ENCODE measurements at regions not wholly inside any gene's neighbourhood (a gene's known extent, or its start where the extent isn't known, plus 50 kb on each side); places are given as distances from the start of the nearest gene placed in this dataset.

- WGBS (ENCODE audit: insufficient coverage): 40% methylated on average over 1 of the region's 2 CpGs
Observed at GRCh38 chr4:67035501-67035900, 509.8 kb downstream of the CENPC start.

GRCh38 chr4:67030636-67031035 is 514.7 kb downstream of the CENPC start:
- no peak overlapping the region for H3K27ac ChIP-seq (ENCODE audit: low read length)
- no peak for DNase-seq
- no peaks in the 10 kb centered on the region for H3K9me3 ChIP-seq (replicated peaks; ENCODE audit: control insufficient read depth, low read depth, low read length)
- H3K27me3 ChIP-seq (ENCODE audit: control insufficient read depth, insufficient read depth, low read length): no peaks in the 10 kb centered on the region
- no peak overlapping the region for H3K4me3 ChIP-seq (ENCODE audit: low read length)
- no peaks in the 10 kb centered on the region for H3K4me1 ChIP-seq (ENCODE audit: control insufficient read depth, insufficient read depth, low read length)
- no peaks in the 10 kb centered on the region for H3K36me3 ChIP-seq (ENCODE audit: control insufficient read depth, insufficient read depth, low read length)

More at GRCh38 chr4:67035501-67035900, 509.8 kb downstream of the CENPC start:
- peak; percentile 27 for DNase-seq
- Histone ChIP-seq H3K4me3 (ENCODE audit: low read length) (no peak overlapping the region), H3K36me3 (ENCODE audit: control insufficient read depth, insufficient read depth, low read length) (no peaks in the 10 kb centered on the region), H3K4me1 (ENCODE audit: control insufficient read depth, insufficient read depth, low read length) (peaks cover 5% of the 10 kb centered on the region), H3K9me3 (replicated peaks; ENCODE audit: control insufficient read depth, low read depth, low read length) (no peaks in the 10 kb centered on the region), H3K27me3 (ENCODE audit: control insufficient read depth, insufficient read depth, low read length) (no peaks in the 10 kb centered on the region), H3K27ac (ENCODE audit: low read length) (no peak overlapping the region)

GRCh38 chr4:67020438-67020797 is 524.9 kb downstream of the CENPC start:
- DNase-seq: no peak
- WGBS (ENCODE audit: insufficient coverage): 100% methylated on average over 1 of the region's 1 CpG

GRCh38 chr4:67019686-67020437 is 525.4 kb downstream of the CENPC start:
- DNase-seq: peak; percentile 41
- H3K4me1 ChIP-seq (ENCODE audit: control insufficient read depth, insufficient read depth, low read length): peaks cover 3% of the 10 kb centered on the region
- H3K9me3 ChIP-seq (replicated peaks; ENCODE audit: control insufficient read depth, low read depth, low read length): peaks cover 4% of the 10 kb centered on the region
- no peaks in the 10 kb centered on the region for H3K36me3 ChIP-seq (ENCODE audit: control insufficient read depth, insufficient read depth, low read length)
- H3K27me3 ChIP-seq (ENCODE audit: control insufficient read depth, insufficient read depth, low read length): no peaks in the 10 kb centered on the region
- WGBS (ENCODE audit: insufficient coverage): no CpG with 5 or more reads among the region's 3 CpGs
- peak overlapping the region; percentile 32 for H3K27ac ChIP-seq (ENCODE audit: low read length)
- H3K4me3 ChIP-seq (ENCODE audit: low read length): no peak overlapping the region

More at GRCh38 chr4:67020438-67020797, 524.9 kb downstream of the CENPC start:
- no peaks in the 10 kb centered on the region for H3K27me3 ChIP-seq (ENCODE audit: control insufficient read depth, insufficient read depth, low read length)
- no peak overlapping the region for H3K27ac ChIP-seq (ENCODE audit: low read length)
- no peaks in the 10 kb centered on the region for H3K36me3 ChIP-seq (ENCODE audit: control insufficient read depth, insufficient read depth, low read length)
- peaks cover 3% of the 10 kb centered on the region for H3K4me1 ChIP-seq (ENCODE audit: control insufficient read depth, insufficient read depth, low read length)
- peaks cover 4% of the 10 kb centered on the region for H3K9me3 ChIP-seq (replicated peaks; ENCODE audit: control insufficient read depth, low read depth, low read length)
- no peak overlapping the region for H3K4me3 ChIP-seq (ENCODE audit: low read length)

GRCh38 chr4:67014592-67014991 is 530.7 kb downstream of the CENPC start:
- Histone ChIP-seq H3K27me3 (ENCODE audit: control insufficient read depth, insufficient read depth, low read length) (no peaks in the 10 kb centered on the region), H3K27ac (ENCODE audit: low read length) (no peak overlapping the region), H3K9me3 (replicated peaks; ENCODE audit: control insufficient read depth, low read depth, low read length) (peaks cover 4% of the 10 kb centered on the region), H3K36me3 (ENCODE audit: control insufficient read depth, insufficient read depth, low read length) (no peaks in the 10 kb centered on the region), H3K4me3 (ENCODE audit: low read length) (no peak overlapping the region), H3K4me1 (ENCODE audit: control insufficient read depth, insufficient read depth, low read length) (no peaks in the 10 kb centered on the region)
- DNase-seq: no peak
- WGBS (ENCODE audit: insufficient coverage): 92% methylated on average over 4 of the region's 4 CpGs

DNA sequence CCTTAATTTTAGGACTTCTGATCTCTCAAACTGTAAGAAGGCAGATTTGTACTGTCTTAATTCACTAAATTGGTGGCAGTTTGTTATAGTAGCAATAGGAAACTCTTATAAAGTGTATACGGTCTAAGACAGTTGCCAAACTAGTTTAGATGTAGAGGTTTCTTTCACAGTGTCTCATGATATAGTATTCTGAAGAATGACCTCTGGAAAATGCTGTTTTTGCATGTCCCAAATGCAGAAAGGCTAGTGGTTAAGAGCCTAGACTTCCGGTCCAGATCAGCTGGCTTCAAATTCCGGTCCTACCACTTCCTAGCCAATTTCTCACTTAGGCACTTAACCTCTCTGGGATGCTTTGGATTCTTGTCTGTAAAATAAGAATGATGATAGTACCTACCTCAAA is 538.5 kb downstream of the CENPC start:
- Histone ChIP-seq H3K9me3 (replicated peaks; ENCODE audit: control insufficient read depth, low read depth, low read length) (no peaks in the 10 kb centered on the region), H3K4me1 (ENCODE audit: control insufficient read depth, insufficient read depth, low read length) (no peaks in the 10 kb centered on the region), H3K27me3 (ENCODE audit: control insufficient read depth, insufficient read depth, low read length) (no peaks in the 10 kb centered on the region), H3K4me3 (ENCODE audit: low read length) (no peak overlapping the region), H3K27ac (ENCODE audit: low read length) (no peak overlapping the region), H3K36me3 (ENCODE audit: control insufficient read depth, insufficient read depth, low read length) (no peaks in the 10 kb centered on the region)
- DNase-seq: no peak
- WGBS (ENCODE audit: insufficient coverage): no CpG with 5 or more reads among the region's 3 CpGs

- no peaks in the 10 kb centered on the region for H3K27me3 ChIP-seq (ENCODE audit: control insufficient read depth, insufficient read depth, low read length)
- H3K27ac ChIP-seq (ENCODE audit: low read length): no peak overlapping the region
- H3K4me1 ChIP-seq (ENCODE audit: control insufficient read depth, insufficient read depth, low read length): no peaks in the 10 kb centered on the region
- no peak for DNase-seq
- H3K4me3 ChIP-seq (ENCODE audit: low read length): no peak overlapping the region
- H3K36me3 ChIP-seq (ENCODE audit: control insufficient read depth, insufficient read depth, low read length): no peaks in the 10 kb centered on the region
- peaks cover 3% of the 10 kb centered on the region for H3K9me3 ChIP-seq (replicated peaks; ENCODE audit: control insufficient read depth, low read depth, low read length)
Observed at GRCh38 chr4:66991521-66991920, 553.8 kb downstream of the CENPC start.

GRCh38 chr4:66974665-66975064 is 570.6 kb downstream of the CENPC start:
- H3K27ac ChIP-seq (ENCODE audit: low read length): no peak overlapping the region
- H3K4me1 ChIP-seq (ENCODE audit: control insufficient read depth, insufficient read depth, low read length): no peaks in the 10 kb centered on the region
- H3K36me3 ChIP-seq (ENCODE audit: control insufficient read depth, insufficient read depth, low read length): no peaks in the 10 kb centered on the region
- no peak overlapping the region for H3K4me3 ChIP-seq (ENCODE audit: low read length)
- H3K9me3 ChIP-seq (replicated peaks; ENCODE audit: control insufficient read depth, low read depth, low read length): no peaks in the 10 kb centered on the region
- DNase-seq: no peak
- WGBS (ENCODE audit: insufficient coverage): no CpG with 5 or more reads among the region's 2 CpGs
- H3K27me3 ChIP-seq (ENCODE audit: control insufficient read depth, insufficient read depth, low read length): no peaks in the 10 kb centered on the region

- H3K27ac ChIP-seq (ENCODE audit: low read length): no peak overlapping the region
- no peaks in the 10 kb centered on the region for H3K4me1 ChIP-seq (ENCODE audit: control insufficient read depth, insufficient read depth, low read length)
- no peaks in the 10 kb centered on the region for H3K9me3 ChIP-seq (replicated peaks; ENCODE audit: control insufficient read depth, low read depth, low read length)
- no peak overlapping the region for H3K4me3 ChIP-seq (ENCODE audit: low read length)
- H3K27me3 ChIP-seq (ENCODE audit: control insufficient read depth, insufficient read depth, low read length): no peaks in the 10 kb centered on the region
- 80% methylated on average over 1 of the region's 2 CpGs for WGBS (ENCODE audit: insufficient coverage)
- H3K36me3 ChIP-seq (ENCODE audit: control insufficient read depth, insufficient read depth, low read length): no peaks in the 10 kb centered on the region
- DNase-seq: no peak
Observed at GRCh38 chr4:66972087-66972486, 573.2 kb downstream of the CENPC start.

DNA sequence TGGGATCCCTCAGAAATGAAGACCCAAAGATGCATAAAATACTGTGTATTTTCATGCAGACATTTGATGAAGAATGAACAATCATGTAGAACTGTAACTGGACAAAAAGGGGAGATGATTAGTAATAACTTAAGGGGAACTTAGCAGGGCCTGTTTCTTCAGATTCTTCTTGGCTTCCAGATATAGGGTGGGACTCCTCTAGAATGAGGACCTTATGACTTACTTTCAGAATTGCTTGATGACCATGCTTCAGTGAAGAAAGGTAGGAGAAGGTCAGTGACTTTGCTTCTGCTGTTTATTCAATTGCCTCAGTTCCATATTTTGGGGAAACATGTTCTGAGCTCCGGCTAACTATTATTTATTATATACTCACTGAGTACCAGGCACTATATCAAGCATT is 580.8 kb downstream of the CENPC start:
- H3K27ac ChIP-seq (ENCODE audit: low read length): no peak overlapping the region
- H3K27me3 ChIP-seq (ENCODE audit: control insufficient read depth, insufficient read depth, low read length): no peaks in the 10 kb centered on the region
- no peak overlapping the region for H3K4me3 ChIP-seq (ENCODE audit: low read length)
- no CpG with 5 or more reads among the region's 1 CpG for WGBS (ENCODE audit: insufficient coverage)
- no peaks in the 10 kb centered on the region for H3K36me3 ChIP-seq (ENCODE audit: control insufficient read depth, insufficient read depth, low read length)
- no peaks in the 10 kb centered on the region for H3K4me1 ChIP-seq (ENCODE audit: control insufficient read depth, insufficient read depth, low read length)
- DNase-seq: no peak
- H3K9me3 ChIP-seq (replicated peaks; ENCODE audit: control insufficient read depth, low read depth, low read length): no peaks in the 10 kb centered on the region

DNA sequence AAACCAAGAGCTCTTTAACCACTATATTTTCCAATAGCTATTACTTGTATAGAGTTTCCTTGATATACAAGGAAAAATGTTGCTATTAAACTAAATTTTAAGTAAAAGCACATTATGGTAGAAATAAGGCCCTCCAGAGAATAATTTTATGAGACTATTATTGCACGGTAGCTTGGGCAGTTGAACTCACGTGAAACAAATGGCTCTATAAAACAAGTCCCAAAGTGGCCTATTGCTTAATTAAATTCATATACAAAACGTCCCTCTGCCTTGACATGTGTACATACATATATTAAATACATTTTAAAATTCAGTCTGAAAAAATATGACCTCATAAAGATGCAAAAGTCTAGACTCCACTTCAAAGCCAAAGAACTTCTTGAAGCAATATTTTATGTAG is 582.2 kb downstream of the CENPC start:
- H3K27me3 ChIP-seq (ENCODE audit: control insufficient read depth, insufficient read depth, low read length): no peaks in the 10 kb centered on the region
- no peak for DNase-seq
- no peaks in the 10 kb centered on the region for H3K9me3 ChIP-seq (replicated peaks; ENCODE audit: control insufficient read depth, low read depth, low read length)
- H3K4me3 ChIP-seq (ENCODE audit: low read length): no peak overlapping the region
- H3K36me3 ChIP-seq (ENCODE audit: control insufficient read depth, insufficient read depth, low read length): no peaks in the 10 kb centered on the region
- H3K27ac ChIP-seq (ENCODE audit: low read length): no peak overlapping the region
- no peaks in the 10 kb centered on the region for H3K4me1 ChIP-seq (ENCODE audit: control insufficient read depth, insufficient read depth, low read length)
- no CpG with 5 or more reads among the region's 3 CpGs for WGBS (ENCODE audit: insufficient coverage)

All from muscle of leg (tissue), 3 donors.